ENCODE measurements at regions not wholly inside any gene's neighbourhood (a gene's known extent, or its start where the extent isn't known, plus 50 kb on each side); places are given as distances from the start of the nearest gene placed in this dataset.

GRCh38 chr16:86382774-86383407 is 127.4 kb upstream of the FOXF1 start:
- H3K4me3 ChIP-seq (ENCODE audit: low read length): no peak overlapping the region
- H3K4me1 ChIP-seq (ENCODE audit: insufficient read depth, low read length): no peaks in the 10 kb centered on the region
- H3K9me2 ChIP-seq (replicated peaks; ENCODE audit: low read length): no peaks in the 10 kb centered on the region
- H4K20me1 ChIP-seq (ENCODE audit: low read length): no peaks in the 10 kb centered on the region
- ChIA-PET POLR2A (ENCODE audit: unreplicated experiment) (no interaction called here), CTCF (no interaction called here)
- no peak overlapping the region for H3K9ac ChIP-seq (ENCODE audit: low read length)
- BruUV-seq (replicated peaks): no TSS peak
- no peak for DNase-seq
- no peak overlapping the region for H3K27ac ChIP-seq (ENCODE audit: low read length)
- H3F3A ChIP-seq (ENCODE audit: low read length, unreplicated experiment): no peaks in the 10 kb centered on the region
- no peak overlapping the region for H2AFZ ChIP-seq (ENCODE audit: low read length)
- no peaks in the 10 kb centered on the region for H3K9me3 ChIP-seq (ENCODE audit: low read length)
- no peaks in the 10 kb centered on the region for H3K36me3 ChIP-seq (ENCODE audit: low read depth, low read length)
- no peaks in the 10 kb centered on the region for H3K79me2 ChIP-seq (ENCODE audit: low read length)
- intact Hi-C loops (cut with micrococcal nuclease): no loop called here
- H3K27me3 ChIP-seq (ENCODE audit: low read length): peaks cover 48% of the 10 kb centered on the region
- TF ChIP-seq EZH2 (IDR thresholded peaks at IDR 0.05; ENCODE audit: low read length, unreplicated experiment) (no peak), EZH2phosphoT487 (IDR thresholded peaks at IDR 0.05; ENCODE audit: borderline replicate concordance, low read length) (no peak)
- TF ChIP-seq, protein P1, sequence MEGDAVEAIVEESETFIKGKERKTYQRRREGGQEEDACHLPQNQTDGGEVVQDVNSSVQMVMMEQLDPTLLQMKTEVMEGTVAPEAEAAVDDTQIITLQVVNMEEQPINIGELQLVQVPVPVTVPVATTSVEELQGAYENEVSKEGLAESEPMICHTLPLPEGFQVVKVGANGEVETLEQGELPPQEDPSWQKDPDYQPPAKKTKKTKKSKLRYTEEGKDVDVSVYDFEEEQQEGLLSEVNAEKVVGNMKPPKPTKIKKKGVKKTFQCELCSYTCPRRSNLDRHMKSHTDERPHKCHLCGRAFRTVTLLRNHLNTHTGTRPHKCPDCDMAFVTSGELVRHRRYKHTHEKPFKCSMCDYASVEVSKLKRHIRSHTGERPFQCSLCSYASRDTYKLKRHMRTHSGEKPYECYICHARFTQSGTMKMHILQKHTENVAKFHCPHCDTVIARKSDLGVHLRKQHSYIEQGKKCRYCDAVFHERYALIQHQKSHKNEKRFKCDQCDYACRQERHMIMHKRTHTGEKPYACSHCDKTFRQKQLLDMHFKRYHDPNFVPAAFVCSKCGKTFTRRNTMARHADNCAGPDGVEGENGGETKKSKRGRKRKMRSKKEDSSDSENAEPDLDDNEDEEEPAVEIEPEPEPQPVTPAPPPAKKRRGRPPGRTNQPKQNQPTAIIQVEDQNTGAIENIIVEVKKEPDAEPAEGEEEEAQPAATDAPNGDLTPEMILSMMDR (conservative IDR thresholded peaks at IDR 0.05; ENCODE audit: low read depth, low read length): no peak
- no peak for ATAC-seq
- no peak overlapping the region for H3K4me2 ChIP-seq (ENCODE audit: low read length)

DNA sequence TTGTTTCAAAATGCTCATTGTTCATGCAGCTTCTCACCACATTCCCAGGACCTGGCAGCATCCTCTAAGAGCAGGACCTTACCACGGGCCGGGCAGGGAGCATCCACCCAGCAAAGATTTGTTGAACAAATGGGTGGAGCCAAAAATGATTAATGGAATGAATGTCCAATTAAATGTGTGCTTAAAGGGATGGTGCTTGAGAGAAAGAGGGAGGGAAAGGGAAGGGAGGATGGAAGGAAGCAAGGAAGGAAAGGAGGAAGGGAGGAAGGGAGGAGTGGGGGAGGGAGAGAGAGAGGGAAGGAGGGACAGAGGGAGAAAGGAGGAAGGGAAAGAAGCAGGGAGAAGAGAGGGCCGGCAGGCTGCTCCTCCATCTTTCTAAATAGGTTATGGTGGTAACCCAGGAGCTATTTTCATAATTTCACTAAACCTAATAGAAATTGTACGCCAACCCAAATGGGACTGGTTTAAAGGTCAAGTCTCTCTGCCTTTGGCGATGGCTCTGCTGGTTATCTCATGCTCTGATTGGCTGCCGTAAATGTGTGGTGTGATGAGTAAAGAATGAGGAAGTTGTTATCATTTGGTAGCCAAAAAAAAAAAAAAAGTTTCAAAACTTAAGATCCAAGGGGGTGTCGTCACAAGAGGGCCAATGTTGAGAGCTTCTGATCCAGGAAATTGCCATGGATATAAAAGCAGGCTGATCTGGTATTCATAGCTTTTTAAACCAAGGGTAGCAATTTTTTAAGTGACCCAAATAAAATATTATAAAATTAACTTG is 126.7 kb upstream of the FOXF1 start:
- TF ChIP-seq EZH2 (IDR thresholded peaks at IDR 0.05; ENCODE audit: low read length, unreplicated experiment): no peak
- no peak for TF ChIP-seq EZH2phosphoT487 (IDR thresholded peaks at IDR 0.05; ENCODE audit: borderline replicate concordance, low read length)
- TF ChIP-seq, protein P1 (conservative IDR thresholded peaks at IDR 0.05; ENCODE audit: low read depth, low read length): no peak
- Histone ChIP-seq H3K79me2 (ENCODE audit: low read length) (no peaks in the 10 kb centered on the region), H3K9me2 (replicated peaks; ENCODE audit: low read length) (no peaks in the 10 kb centered on the region), H3K9ac (ENCODE audit: low read length) (no peak overlapping the region), H3K9me3 (ENCODE audit: low read length) (no peaks in the 10 kb centered on the region), H3K27me3 (ENCODE audit: low read length) (peaks cover 40% of the 10 kb centered on the region), H3K27ac (ENCODE audit: low read length) (no peak overlapping the region), H3K4me1 (ENCODE audit: insufficient read depth, low read length) (no peaks in the 10 kb centered on the region), H3K4me3 (ENCODE audit: low read length) (no peak overlapping the region), H3K4me2 (ENCODE audit: low read length) (no peak overlapping the region), H3F3A (ENCODE audit: low read length, unreplicated experiment) (no peaks in the 10 kb centered on the region), H3K36me3 (ENCODE audit: low read depth, low read length) (no peaks in the 10 kb centered on the region), H2AFZ (ENCODE audit: low read length) (no peak overlapping the region), H4K20me1 (ENCODE audit: low read length) (no peaks in the 10 kb centered on the region)
- POLR2A ChIA-PET (ENCODE audit: unreplicated experiment): no interaction called here
- no peak for DNase-seq
- BruUV-seq (replicated peaks): no TSS peak
- CTCF ChIA-PET: no interaction called here
- intact Hi-C loops (cut with micrococcal nuclease): no loop called here
- no peak for ATAC-seq

DNA sequence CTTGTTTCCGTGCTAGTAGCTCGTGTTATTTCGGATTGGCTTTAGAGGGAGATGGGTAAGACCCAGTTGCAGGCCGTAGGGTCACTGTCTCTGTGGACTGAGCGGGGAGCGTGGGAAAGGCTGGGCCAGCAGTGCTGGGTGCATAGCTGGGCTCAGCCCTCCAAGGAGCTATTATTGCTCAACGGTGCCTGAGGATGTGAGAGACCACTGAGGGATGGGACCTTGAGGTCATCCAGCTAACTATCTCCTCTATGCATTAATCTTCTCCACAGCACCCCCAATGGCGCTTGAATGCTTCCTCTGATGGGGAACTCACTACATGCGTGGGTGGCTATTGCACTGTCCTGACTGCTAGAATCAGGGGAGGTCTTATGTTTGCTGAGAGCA is 126.1 kb upstream of the FOXF1 start:
- Histone ChIP-seq H3K9me2 (replicated peaks; ENCODE audit: low read length) (no peaks in the 10 kb centered on the region), H4K20me1 (ENCODE audit: low read length) (no peaks in the 10 kb centered on the region), H3K4me1 (ENCODE audit: insufficient read depth, low read length) (no peaks in the 10 kb centered on the region), H3K36me3 (ENCODE audit: low read depth, low read length) (no peaks in the 10 kb centered on the region), H3F3A (ENCODE audit: low read length, unreplicated experiment) (no peaks in the 10 kb centered on the region), H2AFZ (ENCODE audit: low read length) (no peak overlapping the region), H3K4me2 (ENCODE audit: low read length) (no peak overlapping the region), H3K79me2 (ENCODE audit: low read length) (no peaks in the 10 kb centered on the region), H3K9ac (ENCODE audit: low read length) (no peak overlapping the region), H3K4me3 (ENCODE audit: low read length) (no peak overlapping the region), H3K27me3 (ENCODE audit: low read length) (peaks cover 35% of the 10 kb centered on the region), H3K27ac (ENCODE audit: low read length) (no peak overlapping the region), H3K9me3 (ENCODE audit: low read length) (no peaks in the 10 kb centered on the region)
- no peak for DNase-seq
- CTCF ChIA-PET: no interaction called here
- intact Hi-C loops (cut with micrococcal nuclease): no loop called here
- no TSS peak for BruUV-seq (replicated peaks)
- POLR2A ChIA-PET (ENCODE audit: unreplicated experiment): no interaction called here
- ATAC-seq: no peak
- no peak for TF ChIP-seq EZH2phosphoT487 (IDR thresholded peaks at IDR 0.05; ENCODE audit: borderline replicate concordance, low read length)
- no peak for TF ChIP-seq EZH2 (IDR thresholded peaks at IDR 0.05; ENCODE audit: low read length, unreplicated experiment)
- TF ChIP-seq, protein P1 (conservative IDR thresholded peaks at IDR 0.05; ENCODE audit: low read depth, low read length): no peak

Measured in PC-3 (cell line).